ENCODE measurements at regions not wholly inside any gene's neighbourhood (a gene's known extent, or its start where the extent isn't known, plus 50 kb on each side); places are given as distances from the start of the nearest gene placed in this dataset.

DNA sequence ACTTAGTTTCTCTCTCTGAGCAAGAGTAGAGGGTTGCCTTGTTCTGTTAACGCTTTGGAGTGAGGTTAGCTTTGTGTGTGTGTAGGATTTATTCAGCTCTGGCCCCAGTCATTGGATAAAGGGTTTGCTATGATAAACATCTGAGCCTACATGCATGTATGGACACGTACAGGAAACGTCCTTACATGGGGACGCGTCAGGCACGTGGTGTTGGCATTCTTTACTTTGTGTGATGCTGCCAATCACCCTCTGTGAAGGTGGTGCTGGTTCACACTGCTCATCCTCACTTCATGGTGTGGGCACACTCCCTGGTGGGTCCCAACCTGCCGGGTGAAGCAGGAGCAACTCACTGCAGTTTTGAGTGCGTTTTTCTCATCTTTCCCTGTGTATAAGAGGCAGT, 53.4 kb upstream of the CD93 start:
- no peak overlapping the region for H3K4me2 ChIP-seq (ENCODE audit: low read depth, low read length)
- intact Hi-C loops (cut with micrococcal nuclease) (no loop called here), dilution Hi-C loops (cut with HindIII; ENCODE audit: low sequenced_read_pairs, unreplicated experiment) (no loop called here), in situ Hi-C loops (cut with MboI; ENCODE audit: low sequenced_read_pairs) (no loop called here)
- H2BK20ac ChIP-seq (ENCODE audit: low read depth, low read length), result no peak overlapping the region
- H2AFZ ChIP-seq (replicated peaks; ENCODE audit: low read length, poor library complexity), result peak overlapping the region; percentile 48
- H3K4me1 ChIP-seq (ENCODE audit: control insufficient read depth, insufficient read depth, low read length), result peaks cover 4% of the 10 kb centered on the region
- no peak overlapping the region for H3K9ac ChIP-seq (ENCODE audit: low read depth, low read length)
- H3K23ac ChIP-seq (ENCODE audit: low read depth, low read length), result no peak overlapping the region
- no peak for ATAC-seq (ENCODE audit: low read depth)
- no peak for DNase-seq
- H3K27me3 ChIP-seq (ENCODE audit: control insufficient read depth, insufficient read depth, low read length), result no peaks in the 10 kb centered on the region
- POLR2A ChIA-PET (ENCODE audit: unreplicated experiment), result no interaction called here
- H3K9me3 ChIP-seq (ENCODE audit: control insufficient read depth, insufficient read depth, low read length), result no peaks in the 10 kb centered on the region
- H3K79me1 ChIP-seq (ENCODE audit: low read depth in 1 of 2, low read length in 2 of 2), result no peaks in the 10 kb centered on the region
- no peaks in the 10 kb centered on the region for H3K36me3 ChIP-seq (ENCODE audit: control insufficient read depth, insufficient read depth, low read length)
- H4K20me1 ChIP-seq (ENCODE audit: insufficient read depth, low read length), result no peaks in the 10 kb centered on the region
- no peak overlapping the region for H2BK5ac ChIP-seq (ENCODE audit: low read depth, low read length, poor library complexity, severe bottlenecking)
- H3K4me3 ChIP-seq (ENCODE audit: insufficient read depth, low read depth, low read length), result no peak overlapping the region
- 0 out of 2 replicates have a peak overlapping the region, but pooled peaks have one; percentile 14 for H3K14ac ChIP-seq (replicated peaks; ENCODE audit: low read depth, low read length)
- no peak overlapping the region; the same call in 1 of the 2 replicates for H2BK120ac ChIP-seq (ENCODE audit: low read depth, low read length)
- no peak overlapping the region for H4K8ac ChIP-seq (ENCODE audit: low read depth in 2 of 2, low read length in 2 of 2)
- no peak overlapping the region for H2BK15ac ChIP-seq (ENCODE audit: low read depth, low read length)
- H3K27ac ChIP-seq (ENCODE audit: insufficient read depth, low read length), result no peak overlapping the region
- no CpG with 5 or more reads among the region's 8 CpGs for WGBS, 2 experiments (ENCODE audit: extremely low coverage in 2 of 2, insufficient read length in 1 of 2)
- no peak overlapping the region for H4K91ac ChIP-seq (ENCODE audit: insufficient read depth, low read depth, low read length)
- no peak overlapping the region for H3K56ac ChIP-seq (ENCODE audit: extremely low read depth, insufficient read depth, low read length)
- CTCF ChIA-PET, result interaction anchor here (0.7 kb wide), 1 partner anchor 89 kb away, joined by 3 read pairs; no protein-coding TSS in a partner anchor
- peak overlapping the region; percentile 37; the same call in 1 of the 2 replicates for H2AK5ac ChIP-seq (ENCODE audit: low read depth, low read length)
- no peak overlapping the region for H4K5ac ChIP-seq (ENCODE audit: low read depth, low read length)
- TF ChIP-seq MXI1 (IDR thresholded peaks at IDR 0.05; ENCODE audit: borderline replicate concordance, low read depth, low read length) (no peak), SMC3 (IDR thresholded peaks at IDR 0.05; ENCODE audit: low read depth, low read length) (no peak), CEBPB (IDR thresholded peaks at IDR 0.05; ENCODE audit: low read depth, low read length) (no peak), BHLHE40 (IDR thresholded peaks at IDR 0.05; ENCODE audit: low read depth, low read length) (no peak), RAD21 (IDR thresholded peaks at IDR 0.05; ENCODE audit: low read length) (no peak), RFX5 (IDR thresholded peaks at IDR 0.05; ENCODE audit: low read depth, low read length) (no peak), NFE2L2 (IDR thresholded peaks at IDR 0.05; ENCODE audit: low read depth, low read length) (no peak), FOS (IDR thresholded peaks at IDR 0.05; ENCODE audit: low read depth, low read length) (no peak), RCOR1 (IDR thresholded peaks at IDR 0.05; ENCODE audit: insufficient replicate concordance, low read length) (no peak), MAZ (IDR thresholded peaks at IDR 0.05; ENCODE audit: borderline replicate concordance, low read depth, low read length) (no peak), MAFK (IDR thresholded peaks at IDR 0.05; ENCODE audit: low read depth, low read length) (no peak)
- TF ChIP-seq, protein P1, sequence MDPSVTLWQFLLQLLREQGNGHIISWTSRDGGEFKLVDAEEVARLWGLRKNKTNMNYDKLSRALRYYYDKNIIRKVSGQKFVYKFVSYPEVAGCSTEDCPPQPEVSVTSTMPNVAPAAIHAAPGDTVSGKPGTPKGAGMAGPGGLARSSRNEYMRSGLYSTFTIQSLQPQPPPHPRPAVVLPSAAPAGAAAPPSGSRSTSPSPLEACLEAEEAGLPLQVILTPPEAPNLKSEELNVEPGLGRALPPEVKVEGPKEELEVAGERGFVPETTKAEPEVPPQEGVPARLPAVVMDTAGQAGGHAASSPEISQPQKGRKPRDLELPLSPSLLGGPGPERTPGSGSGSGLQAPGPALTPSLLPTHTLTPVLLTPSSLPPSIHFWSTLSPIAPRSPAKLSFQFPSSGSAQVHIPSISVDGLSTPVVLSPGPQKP (IDR thresholded peaks at IDR 0.05; ENCODE audit: borderline replicate concordance, low read depth, low read length), result no peak
- TF ChIP-seq, protein P2, sequence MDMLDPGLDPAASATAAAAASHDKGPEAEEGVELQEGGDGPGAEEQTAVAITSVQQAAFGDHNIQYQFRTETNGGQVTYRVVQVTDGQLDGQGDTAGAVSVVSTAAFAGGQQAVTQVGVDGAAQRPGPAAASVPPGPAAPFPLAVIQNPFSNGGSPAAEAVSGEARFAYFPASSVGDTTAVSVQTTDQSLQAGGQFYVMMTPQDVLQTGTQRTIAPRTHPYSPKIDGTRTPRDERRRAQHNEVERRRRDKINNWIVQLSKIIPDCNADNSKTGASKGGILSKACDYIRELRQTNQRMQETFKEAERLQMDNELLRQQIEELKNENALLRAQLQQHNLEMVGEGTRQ (IDR thresholded peaks at IDR 0.05; ENCODE audit: low read depth, low read length), result no peak
- H3K4ac ChIP-seq (ENCODE audit: low read depth, low read length), result peak overlapping the region; percentile 50
- H3K9me1 ChIP-seq (ENCODE audit: insufficient read depth, low read length), result peaks cover 8% of the 10 kb centered on the region
- H2AK9ac ChIP-seq (replicated peaks; ENCODE audit: low read depth, low read length, poor library complexity), result peak overlapping the region; percentile 77
- BruUV-seq (replicated peaks), result no TSS peak
- H3K18ac ChIP-seq (ENCODE audit: low read depth, low read length), result no peak overlapping the region
